ENCODE measurements at regions not wholly inside any gene's neighbourhood (a gene's known extent, or its start where the extent isn't known, plus 50 kb on each side); places are given as distances from the start of the nearest gene placed in this dataset.

DNA sequence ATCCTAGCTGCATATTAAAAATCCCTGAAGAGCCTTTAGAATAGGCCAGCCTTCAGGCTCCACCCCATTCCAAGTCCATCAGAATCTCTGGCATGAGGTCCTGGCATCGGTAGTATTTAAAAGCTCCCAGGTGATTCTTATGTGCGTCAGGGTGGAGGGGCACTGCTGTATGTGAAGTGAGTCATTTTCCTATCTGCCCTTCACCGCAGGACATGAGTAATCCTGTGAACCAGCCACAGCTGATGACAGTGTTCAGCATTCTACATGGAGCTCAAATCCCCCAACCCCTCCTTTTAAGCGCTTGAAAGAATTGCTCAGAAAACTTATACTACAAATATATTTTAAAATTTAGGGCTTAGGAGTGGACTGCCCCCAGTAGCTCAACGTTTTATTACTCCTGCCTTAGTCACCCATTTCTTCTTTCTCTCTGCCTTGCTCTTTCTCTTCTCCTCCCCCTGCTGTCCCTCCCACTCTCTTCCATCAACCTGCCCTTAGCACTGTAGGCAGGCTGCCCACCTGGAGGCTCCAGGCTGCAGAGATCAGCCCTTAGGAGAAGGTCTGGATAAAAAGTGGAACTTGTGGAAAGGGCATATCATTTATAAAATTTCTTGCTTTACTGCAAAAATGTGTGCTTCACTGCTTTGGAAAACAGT is 73.8 kb upstream of the ZNF281 start:
- Histone ChIP-seq H3K4me3 (replicated peaks in 1 of 2; ENCODE audit: low read depth in 1 of 2, low read length in 2 of 2) (no peak overlapping the region), H3K79me2 (ENCODE audit: insufficient read depth, low read length) (no peaks in the 10 kb centered on the region), H3K4me2 (ENCODE audit: low read length) (peak overlapping the region; percentile 53), H3K27ac (ENCODE audit: low read depth, low read length) (no peak overlapping the region), H3K4me1 (ENCODE audit: control insufficient read depth in 1 of 2, insufficient read depth in 2 of 2, low read length in 2 of 2) (peaks cover 10 to 22% of the 10 kb centered on the region in 2 experiments; a peak in 3 of 4 replicates), H3K9me3 (ENCODE audit: control insufficient read depth in 1 of 2, insufficient read depth in 1 of 2, low read depth in 1 of 2, low read length in 2 of 2) (no peaks in the 10 kb centered on the region), H4K20me1 (ENCODE audit: insufficient read depth) (no peaks in the 10 kb centered on the region), H3K9me2 (ENCODE audit: insufficient read depth) (no peaks in the 10 kb centered on the region), H3K27me3 (ENCODE audit: insufficient read depth, low read length) (no peaks in the 10 kb centered on the region), H3K9ac (ENCODE audit: low read length) (no peak overlapping the region), H3K36me3 (ENCODE audit: control insufficient read depth in 1 of 2, insufficient read depth in 2 of 2, low read length in 2 of 2) (no peaks in the 10 kb centered on the region), H2AFZ (ENCODE audit: low read depth, low read length, poor library complexity, severe bottlenecking) (peak overlapping the region; percentile 90)
- DNase-seq (ENCODE audit: low read depth, low spot score) (peak; percentile 91), ATAC-seq (peak; percentile 95)
- ChIA-PET RAD21 (ENCODE audit: low non-redundant PET in 1 of 2, low total read pairs in 2 of 2, uncharacterized antibody in 2 of 2, unreplicated experiment in 2 of 2) (no interaction called here), CTCF (interaction anchor here (0.7 to 1.1 kb wide), 5 partner anchors 45 to 931 kb away, joined by 3 to 6 read pairs (median 3); no protein-coding TSS in a partner anchor), POLR2A (interaction anchor here (1.2 kb wide), 1 partner anchor 67 kb away, joined by 3 read pairs; no protein-coding TSS in a partner anchor)
- BruUV-seq (replicated peaks), result no TSS peak
- intact Hi-C loops (cut with micrococcal nuclease), result loop anchor here (10.0 kb wide), 1 partner anchor 349 kb away; no protein-coding TSS in a partner anchor
- no peak for TF ChIP-seq ELF1 (IDR thresholded peaks at IDR 0.05; ENCODE audit: borderline replicate concordance, low read depth)
- TF ChIP-seq POLR2AphosphoS5 (IDR thresholded peaks at IDR 0.05; ENCODE audit: low read depth, low read length), result peak; percentile 63
- TF ChIP-seq CEBPB (IDR thresholded peaks at IDR 0.05; ENCODE audit: low read depth), result peak; percentile 79
- no peak for TF ChIP-seq EZH2phosphoT487 (IDR thresholded peaks at IDR 0.05; ENCODE audit: borderline replicate concordance)
- no peak for TF ChIP-seq EZH2 (IDR thresholded peaks at IDR 0.05)
- TF ChIP-seq SRF (IDR thresholded peaks at IDR 0.05; ENCODE audit: low read depth), result peak; percentile 74
- TF ChIP-seq ZFX (IDR thresholded peaks at IDR 0.05), result no peak
- no peak for TF ChIP-seq EGR1 (IDR thresholded peaks at IDR 0.05; ENCODE audit: low read depth)
- peak; percentile 90 for TF ChIP-seq SP1 (IDR thresholded peaks at IDR 0.05; ENCODE audit: low read depth)
- TF ChIP-seq, protein P1, sequence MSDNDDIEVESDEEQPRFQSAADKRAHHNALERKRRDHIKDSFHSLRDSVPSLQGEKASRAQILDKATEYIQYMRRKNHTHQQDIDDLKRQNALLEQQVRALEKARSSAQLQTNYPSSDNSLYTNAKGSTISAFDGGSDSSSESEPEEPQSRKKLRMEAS (IDR thresholded peaks at IDR 0.05), result peak; percentile 81
- TF ChIP-seq SIN3A (IDR thresholded peaks at IDR 0.05; ENCODE audit: low read depth), result peak; percentile 96
- TF ChIP-seq, protein P2, sequence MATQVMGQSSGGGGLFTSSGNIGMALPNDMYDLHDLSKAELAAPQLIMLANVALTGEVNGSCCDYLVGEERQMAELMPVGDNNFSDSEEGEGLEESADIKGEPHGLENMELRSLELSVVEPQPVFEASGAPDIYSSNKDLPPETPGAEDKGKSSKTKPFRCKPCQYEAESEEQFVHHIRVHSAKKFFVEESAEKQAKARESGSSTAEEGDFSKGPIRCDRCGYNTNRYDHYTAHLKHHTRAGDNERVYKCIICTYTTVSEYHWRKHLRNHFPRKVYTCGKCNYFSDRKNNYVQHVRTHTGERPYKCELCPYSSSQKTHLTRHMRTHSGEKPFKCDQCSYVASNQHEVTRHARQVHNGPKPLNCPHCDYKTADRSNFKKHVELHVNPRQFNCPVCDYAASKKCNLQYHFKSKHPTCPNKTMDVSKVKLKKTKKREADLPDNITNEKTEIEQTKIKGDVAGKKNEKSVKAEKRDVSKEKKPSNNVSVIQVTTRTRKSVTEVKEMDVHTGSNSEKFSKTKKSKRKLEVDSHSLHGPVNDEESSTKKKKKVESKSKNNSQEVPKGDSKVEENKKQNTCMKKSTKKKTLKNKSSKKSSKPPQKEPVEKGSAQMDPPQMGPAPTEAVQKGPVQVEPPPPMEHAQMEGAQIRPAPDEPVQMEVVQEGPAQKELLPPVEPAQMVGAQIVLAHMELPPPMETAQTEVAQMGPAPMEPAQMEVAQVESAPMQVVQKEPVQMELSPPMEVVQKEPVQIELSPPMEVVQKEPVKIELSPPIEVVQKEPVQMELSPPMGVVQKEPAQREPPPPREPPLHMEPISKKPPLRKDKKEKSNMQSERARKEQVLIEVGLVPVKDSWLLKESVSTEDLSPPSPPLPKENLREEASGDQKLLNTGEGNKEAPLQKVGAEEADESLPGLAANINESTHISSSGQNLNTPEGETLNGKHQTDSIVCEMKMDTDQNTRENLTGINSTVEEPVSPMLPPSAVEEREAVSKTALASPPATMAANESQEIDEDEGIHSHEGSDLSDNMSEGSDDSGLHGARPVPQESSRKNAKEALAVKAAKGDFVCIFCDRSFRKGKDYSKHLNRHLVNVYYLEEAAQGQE (IDR thresholded peaks at IDR 0.05; ENCODE audit: low read depth), result no peak
- TF ChIP-seq CBX3 (IDR thresholded peaks at IDR 0.05; ENCODE audit: low read depth), result peak; percentile 95
- no peak for TF ChIP-seq POLR2A (IDR thresholded peaks at IDR 0.05; ENCODE audit: borderline replicate concordance, extremely low read depth, insufficient read depth, insufficient read length)
- peak; percentile 67 for TF ChIP-seq TCF7L2 (IDR thresholded peaks at IDR 0.05; ENCODE audit: borderline replicate concordance, extremely low read depth, insufficient read depth, insufficient read length)
- no peak for TF ChIP-seq ZNF274 (IDR thresholded peaks at IDR 0.05; ENCODE audit: low read depth, low read length)
- TF ChIP-seq, protein P3, sequence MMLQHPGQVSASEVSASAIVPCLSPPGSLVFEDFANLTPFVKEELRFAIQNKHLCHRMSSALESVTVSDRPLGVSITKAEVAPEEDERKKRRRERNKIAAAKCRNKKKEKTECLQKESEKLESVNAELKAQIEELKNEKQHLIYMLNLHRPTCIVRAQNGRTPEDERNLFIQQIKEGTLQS (IDR thresholded peaks at IDR 0.05), result peak; percentile 54; the same call in 1 of the 2 replicates
- TF ChIP-seq RAD21 (IDR thresholded peaks at IDR 0.05; ENCODE audit: low read depth), result peak; percentile 50
- TF ChIP-seq, protein P4, sequence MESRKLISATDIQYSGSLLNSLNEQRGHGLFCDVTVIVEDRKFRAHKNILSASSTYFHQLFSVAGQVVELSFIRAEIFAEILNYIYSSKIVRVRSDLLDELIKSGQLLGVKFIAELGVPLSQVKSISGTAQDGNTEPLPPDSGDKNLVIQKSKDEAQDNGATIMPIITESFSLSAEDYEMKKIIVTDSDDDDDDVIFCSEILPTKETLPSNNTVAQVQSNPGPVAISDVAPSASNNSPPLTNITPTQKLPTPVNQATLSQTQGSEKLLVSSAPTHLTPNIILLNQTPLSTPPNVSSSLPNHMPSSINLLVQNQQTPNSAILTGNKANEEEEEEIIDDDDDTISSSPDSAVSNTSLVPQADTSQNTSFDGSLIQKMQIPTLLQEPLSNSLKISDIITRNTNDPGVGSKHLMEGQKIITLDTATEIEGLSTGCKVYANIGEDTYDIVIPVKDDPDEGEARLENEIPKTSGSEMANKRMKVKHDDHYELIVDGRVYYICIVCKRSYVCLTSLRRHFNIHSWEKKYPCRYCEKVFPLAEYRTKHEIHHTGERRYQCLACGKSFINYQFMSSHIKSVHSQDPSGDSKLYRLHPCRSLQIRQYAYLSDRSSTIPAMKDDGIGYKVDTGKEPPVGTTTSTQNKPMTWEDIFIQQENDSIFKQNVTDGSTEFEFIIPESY (IDR thresholded peaks at IDR 0.05; ENCODE audit: extremely low read depth, insufficient replicate concordance, low read length), result no peak
- TF ChIP-seq, protein P5, sequence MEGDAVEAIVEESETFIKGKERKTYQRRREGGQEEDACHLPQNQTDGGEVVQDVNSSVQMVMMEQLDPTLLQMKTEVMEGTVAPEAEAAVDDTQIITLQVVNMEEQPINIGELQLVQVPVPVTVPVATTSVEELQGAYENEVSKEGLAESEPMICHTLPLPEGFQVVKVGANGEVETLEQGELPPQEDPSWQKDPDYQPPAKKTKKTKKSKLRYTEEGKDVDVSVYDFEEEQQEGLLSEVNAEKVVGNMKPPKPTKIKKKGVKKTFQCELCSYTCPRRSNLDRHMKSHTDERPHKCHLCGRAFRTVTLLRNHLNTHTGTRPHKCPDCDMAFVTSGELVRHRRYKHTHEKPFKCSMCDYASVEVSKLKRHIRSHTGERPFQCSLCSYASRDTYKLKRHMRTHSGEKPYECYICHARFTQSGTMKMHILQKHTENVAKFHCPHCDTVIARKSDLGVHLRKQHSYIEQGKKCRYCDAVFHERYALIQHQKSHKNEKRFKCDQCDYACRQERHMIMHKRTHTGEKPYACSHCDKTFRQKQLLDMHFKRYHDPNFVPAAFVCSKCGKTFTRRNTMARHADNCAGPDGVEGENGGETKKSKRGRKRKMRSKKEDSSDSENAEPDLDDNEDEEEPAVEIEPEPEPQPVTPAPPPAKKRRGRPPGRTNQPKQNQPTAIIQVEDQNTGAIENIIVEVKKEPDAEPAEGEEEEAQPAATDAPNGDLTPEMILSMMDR (IDR thresholded peaks at IDR 0.05 in 2 of 3, conservative IDR thresholded peaks at IDR 0.05 in 1 of 3; ENCODE audit: borderline replicate concordance in 1 of 3, insufficient read depth in 1 of 3, low read depth in 2 of 3, low read length in 2 of 3), result no peak; a peak in 1 of 6 replicates

All from HCT116 (cell line).